Tibial artery (tissue), 4 donors: ENCODE measurements at regions not wholly inside any gene's neighbourhood (a gene's known extent, or its start where the extent isn't known, plus 50 kb on each side); places are given as distances from the start of the nearest gene placed in this dataset.

Experiments
- DNase-seq, 2 donors: peaks; one replicate each; pipeline ENCODE4 v3.0.0-alpha.2; 2019
- H3K27ac ChIP-seq, 2 donors: fragments of 200-600 bp; sonication (generic) in 1 of 2; 1 replicate in 1 of 2; 2 replicates in 1 of 2; pipeline ENCODE4 v1.5.1; 2018 to 2019; ENCODE audit warnings: mild to moderate bottlenecking in 1 of 2
- H3K27me3 ChIP-seq, 2 donors: fragments of 200-600 bp; sonication (generic) in 1 of 2; one replicate each; pipeline versions ENCODE4 v1.5.1 to v1.6.0; 2016 to 2019
- H3K36me3 ChIP-seq, 3 donors: fragments of 200-600 bp; sonication (generic) in 2 of 3; one replicate each; pipeline ENCODE4 v1.5.1; 2016 to 2019; ENCODE audit warnings: mild to moderate bottlenecking in 2 of 3
- H3K4me1 ChIP-seq, 4 donors: fragments of 200-600 bp; sonication (generic) in 2 of 4; 1 replicate in 3 of 4; 2 replicates in 1 of 4; pipeline ENCODE4 v1.5.1; 2016 to 2019
- H3K4me3 ChIP-seq, 2 donors: fragments of 200-600 bp; sonication (generic) in 1 of 2; 1 replicate in 1 of 2; 2 replicates in 1 of 2; pipeline ENCODE4 v1.5.1; 2018 to 2019; ENCODE audit warnings: mild to moderate bottlenecking in 2 of 2
- H3K9me3 ChIP-seq, 3 donors: fragments of 200-600 bp; sonication (generic) in 1 of 3; one replicate each; pipeline ENCODE4 v1.5.1; 2016 to 2019
- CTCF ChIP-seq, 2 experiments: fragments of 200-600 bp in 1 of 2; fragments of 450-650 bp in 1 of 2; IDR thresholded peaks; one replicate each; pipeline ENCODE4 v1.5.1; 2017 to 2019; ENCODE audit warnings: antibody characterized with exemption in 2 of 2, mild to moderate bottlenecking in 1 of 2, moderate library complexity in 1 of 2
- intact Hi-C: fragments of 100-400 bp; cut with DNase I; formaldehyde crosslinking; loops from one replicate; pipeline ENCODE4 v1.15.0; 2023; ENCODE audit warnings: low total_unique reads

GRCh38 chr4:33189169-33189568, 2469.0 kb downstream of the PCDH7 start:
- H3K4me3 ChIP-seq: no peak overlapping the region
- intact Hi-C loops: no loop called here
- H3K9me3 ChIP-seq: no peaks in the 10 kb centered on the region
- H3K27ac ChIP-seq: no peak overlapping the region
- DNase-seq: no peak
- H3K4me1 ChIP-seq: no peaks in the 10 kb centered on the region
- TF ChIP-seq CTCF (IDR thresholded peaks at IDR 0.05): no peak
- H3K27me3 ChIP-seq: no peaks in the 10 kb centered on the region
- no peaks in the 10 kb centered on the region for H3K36me3 ChIP-seq

- no peaks in the 10 kb centered on the region for H3K36me3 ChIP-seq
- DNase-seq: no peak
- no peak for TF ChIP-seq CTCF (IDR thresholded peaks at IDR 0.05)
- no peak overlapping the region for H3K4me3 ChIP-seq
- no peaks in the 10 kb centered on the region for H3K9me3 ChIP-seq
- intact Hi-C loops: no loop called here
- H3K27me3 ChIP-seq: no peaks in the 10 kb centered on the region
- no peaks in the 10 kb centered on the region for H3K4me1 ChIP-seq
- H3K27ac ChIP-seq: no peak overlapping the region
Measured at GRCh38 chr4:33193109-33193508, 2472.9 kb downstream of the PCDH7 start.

- no peak for TF ChIP-seq CTCF (IDR thresholded peaks at IDR 0.05)
- no peak overlapping the region for H3K4me3 ChIP-seq
- intact Hi-C loops: no loop called here
- no peaks in the 10 kb centered on the region for H3K9me3 ChIP-seq
- H3K36me3 ChIP-seq: no peaks in the 10 kb centered on the region
- H3K4me1 ChIP-seq: no peaks in the 10 kb centered on the region
- no peaks in the 10 kb centered on the region for H3K27me3 ChIP-seq
- H3K27ac ChIP-seq: no peak overlapping the region
- no peak for DNase-seq
Measured at GRCh38 chr4:33200377-33200776, 2480.2 kb downstream of the PCDH7 start.

GRCh38 chr4:33218238-33218637, 2498.1 kb downstream of the PCDH7 start:
- no peak for DNase-seq
- intact Hi-C loops: no loop called here
- H3K36me3 ChIP-seq: no peaks in the 10 kb centered on the region
- no peaks in the 10 kb centered on the region for H3K27me3 ChIP-seq
- no peak overlapping the region for H3K27ac ChIP-seq
- H3K9me3 ChIP-seq: no peaks in the 10 kb centered on the region
- no peak overlapping the region for H3K4me3 ChIP-seq
- no peak for TF ChIP-seq CTCF (IDR thresholded peaks at IDR 0.05)
- no peaks in the 10 kb centered on the region for H3K4me1 ChIP-seq

- Histone ChIP-seq H3K9me3 (no peaks in the 10 kb centered on the region), H3K27me3 (no peaks in the 10 kb centered on the region), H3K27ac (no peak overlapping the region), H3K36me3 (no peaks in the 10 kb centered on the region), H3K4me3 (no peak overlapping the region), H3K4me1 (no peaks in the 10 kb centered on the region)
- intact Hi-C loops: no loop called here
- no peak for TF ChIP-seq CTCF (IDR thresholded peaks at IDR 0.05)
- DNase-seq: no peak
Measured at GRCh38 chr4:33226133-33226532, 2506.0 kb downstream of the PCDH7 start.

- DNase-seq: no peak
- Histone ChIP-seq H3K4me1 (no peaks in the 10 kb centered on the region), H3K4me3 (no peak overlapping the region), H3K36me3 (no peaks in the 10 kb centered on the region), H3K9me3 (no peaks in the 10 kb centered on the region), H3K27me3 (no peaks in the 10 kb centered on the region), H3K27ac (no peak overlapping the region)
- TF ChIP-seq CTCF (IDR thresholded peaks at IDR 0.05): no peak
- intact Hi-C loops: no loop called here
Measured at GRCh38 chr4:33226783-33227182, 2506.6 kb downstream of the PCDH7 start.
